ENCODE measurements at regions not wholly inside any gene's neighbourhood (a gene's known extent, or its start where the extent isn't known, plus 50 kb on each side); places are given as distances from the start of the nearest gene placed in this dataset.

- no peak for TF ChIP-seq CTCF (IDR thresholded peaks at IDR 0.05)
- no peak for TF ChIP-seq EZH2 (IDR thresholded peaks at IDR 0.05)
- no peak for TF ChIP-seq EZH2phosphoT487 (IDR thresholded peaks at IDR 0.05)
Measured at GRCh38 chr14:77985211-77985615, 185.0 kb upstream of the NRXN3 start.

Measured in neural progenitor cell (in vitro differentiated cells).